22Rv1 (cell line): ENCODE measurements at regions not wholly inside any gene's neighbourhood (a gene's known extent, or its start where the extent isn't known, plus 50 kb on each side); places are given as distances from the start of the nearest gene placed in this dataset.

Experiments
- H3K27ac ChIP-seq: fragments of 450-650 bp; 2 replicates; pipeline ENCODE4 v1.5.1; 2017
- ZFX ChIP-seq: fragments of 450-650 bp; IDR thresholded peaks from 2 replicates; pipeline ENCODE4 v1.6.1; 2017; ENCODE audit warnings: antibody characterized with exemption, borderline replicate concordance
- TF ChIP-seq, protein P1 (sequence below): fragments of 450-650 bp; IDR thresholded peaks from 2 replicates; pipeline ENCODE4 v1.5.1; 2017; ENCODE audit warnings: mild to moderate bottlenecking

DNA sequence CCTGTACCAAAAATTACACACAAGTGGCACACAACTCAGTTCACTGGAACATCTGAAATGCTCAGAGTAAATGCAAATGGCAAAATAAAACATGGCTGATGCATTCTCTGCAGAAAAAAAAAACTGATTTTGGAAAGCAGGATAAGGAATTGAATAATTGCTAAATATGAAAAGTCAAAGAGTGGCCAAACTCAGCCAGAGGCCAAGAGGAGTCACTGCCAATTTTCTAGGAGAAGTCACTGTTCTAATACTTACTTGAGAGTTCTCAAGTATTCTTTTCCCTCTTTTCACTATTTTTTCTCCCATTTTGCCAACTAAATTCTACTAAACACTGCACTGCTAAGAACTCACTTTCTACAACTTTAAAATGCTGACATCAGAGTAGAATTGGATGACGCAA lies 1018.6 kb downstream of the TUSC7 start:
- H3K27ac ChIP-seq: no peak overlapping the region

DNA sequence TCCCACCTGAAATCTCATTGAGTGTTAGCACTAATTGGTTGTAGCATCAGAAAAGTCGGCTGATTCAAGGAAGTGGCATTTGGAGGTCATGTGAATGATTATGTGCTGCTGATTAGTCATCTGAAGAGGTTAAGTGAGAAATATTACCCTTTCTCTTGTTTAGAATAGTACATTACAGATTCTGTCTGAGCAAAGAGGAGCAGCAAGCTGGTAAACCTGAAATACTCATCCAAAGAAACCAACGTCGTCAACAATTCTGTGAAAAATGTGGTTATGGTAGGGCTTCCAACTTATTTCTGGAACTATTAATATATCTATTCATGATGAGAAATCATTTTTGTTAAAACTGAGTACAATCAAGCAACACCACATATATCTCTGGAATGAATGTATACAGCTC lies 1024.9 kb downstream of the TUSC7 start:
- TF ChIP-seq, protein P1, sequence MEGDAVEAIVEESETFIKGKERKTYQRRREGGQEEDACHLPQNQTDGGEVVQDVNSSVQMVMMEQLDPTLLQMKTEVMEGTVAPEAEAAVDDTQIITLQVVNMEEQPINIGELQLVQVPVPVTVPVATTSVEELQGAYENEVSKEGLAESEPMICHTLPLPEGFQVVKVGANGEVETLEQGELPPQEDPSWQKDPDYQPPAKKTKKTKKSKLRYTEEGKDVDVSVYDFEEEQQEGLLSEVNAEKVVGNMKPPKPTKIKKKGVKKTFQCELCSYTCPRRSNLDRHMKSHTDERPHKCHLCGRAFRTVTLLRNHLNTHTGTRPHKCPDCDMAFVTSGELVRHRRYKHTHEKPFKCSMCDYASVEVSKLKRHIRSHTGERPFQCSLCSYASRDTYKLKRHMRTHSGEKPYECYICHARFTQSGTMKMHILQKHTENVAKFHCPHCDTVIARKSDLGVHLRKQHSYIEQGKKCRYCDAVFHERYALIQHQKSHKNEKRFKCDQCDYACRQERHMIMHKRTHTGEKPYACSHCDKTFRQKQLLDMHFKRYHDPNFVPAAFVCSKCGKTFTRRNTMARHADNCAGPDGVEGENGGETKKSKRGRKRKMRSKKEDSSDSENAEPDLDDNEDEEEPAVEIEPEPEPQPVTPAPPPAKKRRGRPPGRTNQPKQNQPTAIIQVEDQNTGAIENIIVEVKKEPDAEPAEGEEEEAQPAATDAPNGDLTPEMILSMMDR: no peak
- no peak for TF ChIP-seq ZFX
- no peak overlapping the region for H3K27ac ChIP-seq

More for the DNA sequence above, 1018.6 kb downstream of the TUSC7 start:
- TF ChIP-seq ZFX: no peak
- TF ChIP-seq, protein P1: no peak

DNA sequence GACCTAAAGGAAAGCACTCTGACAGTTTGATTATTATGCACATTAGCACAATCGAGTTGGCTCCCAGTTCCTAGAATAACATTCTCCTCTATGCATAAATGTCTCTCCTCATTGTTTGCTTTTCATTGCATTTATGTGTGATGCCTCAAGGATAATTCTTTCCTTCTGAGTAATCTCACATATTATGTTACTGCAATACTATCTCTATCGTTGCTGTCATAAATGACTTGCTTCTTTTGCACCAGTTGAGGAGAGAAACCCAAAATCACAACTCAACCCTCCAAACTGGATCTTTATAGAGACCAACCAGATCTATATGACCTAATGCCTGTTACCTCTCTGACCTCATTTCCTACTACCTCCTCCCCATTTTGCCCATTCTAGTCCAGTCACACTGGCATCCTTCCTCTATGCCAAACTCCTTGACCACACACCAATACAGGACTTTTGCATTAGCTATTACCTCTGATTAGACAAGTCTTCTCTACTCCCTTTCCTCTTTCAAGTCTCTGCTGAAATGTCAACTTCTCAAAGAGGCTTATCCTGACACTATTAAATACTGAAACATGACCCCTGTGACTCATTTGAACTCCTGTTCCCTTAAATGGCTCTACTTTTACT lies 1026.0 kb downstream of the TUSC7 start:
- TF ChIP-seq, protein P1: no peak
- no peak for TF ChIP-seq ZFX
- H3K27ac ChIP-seq: no peak overlapping the region

DNA sequence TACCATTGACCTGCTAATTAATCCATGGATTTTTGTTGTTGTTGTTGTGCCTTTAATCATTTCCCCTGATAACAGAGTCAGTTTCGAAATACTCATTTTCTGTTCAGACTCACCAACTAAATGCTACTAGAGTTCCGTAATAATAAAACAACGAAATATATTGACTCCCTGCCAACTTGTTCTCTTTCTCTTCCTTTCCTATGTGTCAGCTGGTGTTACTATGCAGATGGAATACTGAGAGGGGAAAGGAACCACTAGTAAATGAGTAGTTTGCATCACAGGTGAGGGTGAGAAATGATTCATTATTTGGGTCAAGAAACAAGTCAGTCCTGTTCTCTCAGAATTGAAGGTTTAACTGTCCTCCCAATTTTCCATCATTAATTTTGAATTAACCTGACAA lies 1027.3 kb downstream of the TUSC7 start:
- no peak overlapping the region for H3K27ac ChIP-seq
- TF ChIP-seq ZFX: no peak
- TF ChIP-seq, protein P1: no peak

DNA sequence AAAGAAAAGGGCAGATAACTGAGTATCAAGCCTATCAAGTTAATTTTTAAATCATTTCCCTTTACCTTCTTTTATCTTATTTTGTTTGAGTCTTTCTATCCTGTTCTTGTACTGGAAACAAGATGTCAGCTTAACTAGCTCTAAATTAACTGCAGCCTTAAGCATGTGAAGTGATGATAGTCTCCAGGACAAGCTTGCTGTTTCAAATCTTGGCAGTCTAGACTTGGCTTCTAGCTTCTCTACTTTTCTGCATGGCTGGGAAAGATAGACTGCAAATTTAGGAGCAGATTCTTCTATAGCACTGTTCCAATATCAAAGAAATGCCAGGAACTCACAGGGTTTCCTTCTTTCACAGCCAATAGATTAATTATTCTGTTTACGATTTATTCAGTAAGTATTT lies 1034.4 kb downstream of the TUSC7 start:
- TF ChIP-seq ZFX: no peak
- TF ChIP-seq, protein P1: no peak
- H3K27ac ChIP-seq: no peak overlapping the region

DNA sequence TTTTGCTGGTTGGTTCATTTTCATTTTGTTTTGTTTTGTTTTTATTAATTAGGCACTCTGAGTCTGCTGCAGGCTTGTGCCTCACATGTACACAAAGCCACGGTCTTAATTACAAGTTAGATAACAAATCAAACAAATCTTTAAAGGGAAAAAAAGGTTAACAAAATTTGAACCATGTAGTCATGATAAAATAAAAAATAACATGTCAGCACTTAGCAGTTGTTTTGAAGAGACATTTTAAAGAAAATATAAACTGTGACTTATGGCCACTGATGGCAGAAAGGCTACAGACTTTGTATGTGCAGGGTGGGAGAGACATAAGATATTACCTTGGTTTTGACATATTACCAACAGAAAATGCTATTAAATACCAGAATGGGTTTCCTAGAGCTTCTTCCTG lies 1035.4 kb downstream of the TUSC7 start:
- no peak overlapping the region for H3K27ac ChIP-seq
- no peak for TF ChIP-seq ZFX
- TF ChIP-seq, protein P1: no peak

DNA sequence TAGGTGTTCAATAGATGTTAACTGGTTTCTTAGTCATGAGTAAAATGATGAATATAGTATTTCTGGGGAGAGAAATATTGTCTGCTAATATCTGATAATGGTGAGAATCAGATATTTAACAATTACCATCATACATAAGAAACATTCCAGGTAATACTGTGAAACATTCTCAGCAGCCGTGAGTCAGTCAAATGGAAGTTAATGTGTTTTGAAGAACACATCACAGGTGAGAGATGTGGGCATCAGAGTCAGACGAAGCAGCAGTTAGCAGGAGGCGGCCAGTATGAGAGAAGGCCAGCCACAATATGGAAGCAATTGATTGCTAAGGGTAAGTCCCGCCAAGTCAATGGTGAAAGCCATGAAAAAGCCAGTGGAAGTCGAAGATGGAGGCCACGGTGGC lies 1035.9 kb downstream of the TUSC7 start:
- TF ChIP-seq ZFX: no peak
- TF ChIP-seq, protein P1: no peak
- no peak overlapping the region for H3K27ac ChIP-seq
